Right lobe of liver (tissue), 4 donors: ENCODE measurements at regions not wholly inside any gene's neighbourhood (a gene's known extent, or its start where the extent isn't known, plus 50 kb on each side); places are given as distances from the start of the nearest gene placed in this dataset.

Source experiments
- POLR2A ChIP-seq: fragments of 450-650 bp; IDR thresholded peaks from one replicate; pipeline ENCODE4 v1.6.1; 2017; ENCODE audit warnings: antibody characterized with exemption, mild to moderate bottlenecking
- TF ChIP-seq, protein P1 (sequence below), 4 donors: fragments of 200-600 bp in 3 of 4; fragments of 450-650 bp in 1 of 4; IDR thresholded peaks; one replicate each; pipeline versions ENCODE4 v1.5.1 to v1.8.0; 2016 to 2022; ENCODE audit warnings: antibody characterized with exemption in 4 of 4, mild to moderate bottlenecking in 2 of 4
- donor health status: DM: no; HTN: no; CAD: no.
- donor health status: DM: no; HTN: no; CAD: no.
- donor health status: DM: no; HTN: yes; CAD: no.

DNA sequence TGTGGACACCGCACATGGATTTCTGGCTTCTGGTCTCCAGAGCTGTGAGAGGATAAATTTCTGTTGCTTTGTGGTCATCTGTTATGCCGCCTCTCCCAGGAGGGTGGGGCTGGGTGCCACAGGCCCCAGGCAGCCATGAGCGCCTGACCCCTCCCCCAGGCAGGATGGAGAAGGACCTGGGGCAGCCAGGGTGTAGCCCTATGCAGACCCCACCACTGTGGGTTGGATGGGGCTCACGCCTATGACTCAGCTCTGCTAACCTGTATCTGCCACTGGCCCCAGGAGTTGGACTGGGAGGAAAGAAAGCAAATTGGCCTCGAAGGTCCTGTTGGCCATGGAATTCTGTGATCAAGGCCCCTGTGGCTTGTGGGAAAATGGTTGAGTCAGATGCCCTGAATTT is 1351.1 kb downstream of the BRD1 start:
- TF ChIP-seq, protein P1, sequence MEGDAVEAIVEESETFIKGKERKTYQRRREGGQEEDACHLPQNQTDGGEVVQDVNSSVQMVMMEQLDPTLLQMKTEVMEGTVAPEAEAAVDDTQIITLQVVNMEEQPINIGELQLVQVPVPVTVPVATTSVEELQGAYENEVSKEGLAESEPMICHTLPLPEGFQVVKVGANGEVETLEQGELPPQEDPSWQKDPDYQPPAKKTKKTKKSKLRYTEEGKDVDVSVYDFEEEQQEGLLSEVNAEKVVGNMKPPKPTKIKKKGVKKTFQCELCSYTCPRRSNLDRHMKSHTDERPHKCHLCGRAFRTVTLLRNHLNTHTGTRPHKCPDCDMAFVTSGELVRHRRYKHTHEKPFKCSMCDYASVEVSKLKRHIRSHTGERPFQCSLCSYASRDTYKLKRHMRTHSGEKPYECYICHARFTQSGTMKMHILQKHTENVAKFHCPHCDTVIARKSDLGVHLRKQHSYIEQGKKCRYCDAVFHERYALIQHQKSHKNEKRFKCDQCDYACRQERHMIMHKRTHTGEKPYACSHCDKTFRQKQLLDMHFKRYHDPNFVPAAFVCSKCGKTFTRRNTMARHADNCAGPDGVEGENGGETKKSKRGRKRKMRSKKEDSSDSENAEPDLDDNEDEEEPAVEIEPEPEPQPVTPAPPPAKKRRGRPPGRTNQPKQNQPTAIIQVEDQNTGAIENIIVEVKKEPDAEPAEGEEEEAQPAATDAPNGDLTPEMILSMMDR (IDR thresholded peaks at IDR 0.05) = no peak
- no peak for TF ChIP-seq POLR2A
